ENCODE measurements at regions not wholly inside any gene's neighbourhood (a gene's known extent, or its start where the extent isn't known, plus 50 kb on each side); places are given as distances from the start of the nearest gene placed in this dataset.

GRCh38 chr10:69709366-69709941 is 79.4 kb downstream of the FAM241B start:
- no peak for TF ChIP-seq CTCF (IDR thresholded peaks at IDR 0.05; ENCODE audit: insufficient read depth, missing control alignments)
- FAIRE-seq (no peak), DNase-seq (ENCODE audit: insufficient read length, low spot score) (no peak)

- no peak for TF ChIP-seq CTCF (IDR thresholded peaks at IDR 0.05; ENCODE audit: insufficient read depth, missing control alignments)
- DNase-seq (ENCODE audit: insufficient read length, low spot score): no peak
- FAIRE-seq: no peak
Observed at GRCh38 chr10:69710008-69710888, 80.2 kb downstream of the FAM241B start.

GRCh38 chr10:69712342-69712741 is 82.3 kb downstream of the FAM241B start:
- no peak for TF ChIP-seq CTCF (IDR thresholded peaks at IDR 0.05; ENCODE audit: insufficient read depth, missing control alignments)
- no peak for FAIRE-seq
- DNase-seq (ENCODE audit: insufficient read length, low spot score): no peak

GRCh38 chr10:69714572-69714971 is 84.5 kb downstream of the FAM241B start:
- DNase-seq (ENCODE audit: insufficient read length, low spot score): no peak
- TF ChIP-seq CTCF (IDR thresholded peaks at IDR 0.05; ENCODE audit: insufficient read depth, missing control alignments): no peak
- FAIRE-seq: no peak

- FAIRE-seq (no peak), DNase-seq (ENCODE audit: insufficient read length, low spot score) (no peak)
- no peak for TF ChIP-seq CTCF (IDR thresholded peaks at IDR 0.05; ENCODE audit: insufficient read depth, missing control alignments)
Observed at GRCh38 chr10:69715156-69715898, 85.3 kb downstream of the FAM241B start.

- FAIRE-seq (no peak), DNase-seq (ENCODE audit: insufficient read length, low spot score) (no peak)
- no peak for TF ChIP-seq CTCF (IDR thresholded peaks at IDR 0.05; ENCODE audit: insufficient read depth, missing control alignments)
Observed at GRCh38 chr10:69715899-69716606, 85.7 kb upstream of the COL13A1 start.
